Epithelial cell of esophagus (primary cell): ENCODE measurements at regions not wholly inside any gene's neighbourhood (a gene's known extent, or its start where the extent isn't known, plus 50 kb on each side); places are given as distances from the start of the nearest gene placed in this dataset.
"Not testable (repeated sequence)": the region's sequence is repeated elsewhere in the genome, so short reads cannot be mapped to it uniquely, and the experiment has no call there.

Experiments used
- DNase-seq: peaks from one replicate; pipeline ENCODE4 v3.0.0; 2010; ENCODE audit warnings: low read depth
- H3K4me3 ChIP-seq: 2 replicates; pipeline ENCODE4 v1.5.1; 2011; ENCODE audit warnings: mild to moderate bottlenecking, low read length, control low read depth
- CTCF ChIP-seq: IDR thresholded peaks from 2 replicates; pipeline ENCODE4 v1.5.1; 2011; ENCODE audit warnings: low read depth, mild to moderate bottlenecking, low read length, control low read depth, inconsistent platforms; ENCODE audit not compliant: insufficient read depth; ENCODE audit errors: missing control alignments

- TF ChIP-seq CTCF, result no peak
- H3K4me3 ChIP-seq, result no peak overlapping the region
- no peak for DNase-seq
Observed at GRCh38 chr17:34437188-34437587, 74.2 kb upstream of the CCL1 start.

GRCh38 chr17:34436607-34437006 is 73.6 kb upstream of the CCL1 start:
- DNase-seq, result no peak
- TF ChIP-seq CTCF, result no peak
- H3K4me3 ChIP-seq, result no peak overlapping the region

GRCh38 chr17:34435182-34435928 is 72.3 kb upstream of the CCL1 start:
- no peak for TF ChIP-seq CTCF
- DNase-seq, result no peak
- H3K4me3 ChIP-seq, result no peak overlapping the region

- H3K4me3 ChIP-seq, result no peak overlapping the region
- no peak for DNase-seq
- TF ChIP-seq CTCF, result no peak
Observed at GRCh38 chr17:34434052-34434451, 71.0 kb upstream of the CCL1 start.

GRCh38 chr17:34424814-34425491 is 61.9 kb upstream of the CCL1 start:
- no peak for DNase-seq
- no peak overlapping the region for H3K4me3 ChIP-seq
- TF ChIP-seq CTCF, result no peak

GRCh38 chr17:34423978-34424813 is 61.2 kb upstream of the CCL1 start:
- DNase-seq, result no peak
- TF ChIP-seq CTCF, result no peak
- no peak overlapping the region for H3K4me3 ChIP-seq

GRCh38 chr17:34423315-34423714 is 60.3 kb upstream of the CCL1 start:
- DNase-seq, H3K4me3 ChIP-seq: not testable (repeated sequence)
